Lung (tissue), 11 donors: ENCODE measurements at regions not wholly inside any gene's neighbourhood (a gene's known extent, or its start where the extent isn't known, plus 50 kb on each side); places are given as distances from the start of the nearest gene placed in this dataset.

Experiments used
- ATAC-seq: fragments of 200-7000 bp; cut with Tn5 transposase; one replicate; pipeline ENCODE4 v1.9.1; 2020; ENCODE audit warnings: moderate number of reproducible peaks; ENCODE audit not compliant: insufficient read depth, low FRiP score
- DNase-seq, 3 donors: peaks; one replicate each; pipeline ENCODE4 v3.0.0-alpha.2; 2013 to 2017
- H3K27ac ChIP-seq, 2 donors: one replicate each; pipeline ENCODE4 v1.5.1; 2013; ENCODE audit warnings: mild to moderate bottlenecking in 2 of 2, moderate library complexity in 2 of 2, control low read depth in 1 of 2, inconsistent platforms in 1 of 2, low read depth in 1 of 2, low read length in 1 of 2
- H3K27me3 ChIP-seq, 3 donors: one replicate each; pipeline ENCODE4 v1.5.1; 2013; ENCODE audit warnings: low read length in 2 of 3; ENCODE audit not compliant: control insufficient read depth in 3 of 3, insufficient read depth in 3 of 3
- H3K36me3 ChIP-seq, 4 donors: one replicate each; pipeline ENCODE4 v1.5.1; 2013; ENCODE audit warnings: low read length in 4 of 4, mild to moderate bottlenecking in 1 of 4, moderate library complexity in 1 of 4; ENCODE audit not compliant: control insufficient read depth in 4 of 4, insufficient read depth in 4 of 4
- H3K4me1 ChIP-seq, 5 donors: one replicate each; pipeline ENCODE4 v1.5.1; 2013; ENCODE audit warnings: low read length in 5 of 5, mild to moderate bottlenecking in 2 of 5, moderate library complexity in 1 of 5; ENCODE audit not compliant: control insufficient read depth in 5 of 5, insufficient read depth in 5 of 5
- H3K4me3 ChIP-seq: one replicate; pipeline ENCODE4 v1.5.1; 2013; ENCODE audit warnings: mild to moderate bottlenecking, control low read depth, moderate library complexity
- H3K9ac ChIP-seq, 2 donors: one replicate each; pipeline ENCODE4 v1.5.1; 2013; ENCODE audit warnings: low read length in 2 of 2, control low read depth in 1 of 2; ENCODE audit not compliant: insufficient read depth in 1 of 2
- H3K9me3 ChIP-seq, 4 donors: one replicate each; pipeline ENCODE4 v1.5.1; 2013; ENCODE audit warnings: low read length in 3 of 4, mild to moderate bottlenecking in 1 of 4, moderate library complexity in 1 of 4; ENCODE audit not compliant: control insufficient read depth in 4 of 4, insufficient read depth in 3 of 4
- WGBS, 2 donors: extraction: QIAGEN DNeasy Blood & Tissue Kit; methylation state at CpG; one replicate each; pipeline ENCODE4 v1.1.7; 2013; 5-methylcytosine and 5-hydroxymethylcytosine counted together
- TF ChIP-seq, protein P1 (sequence below): IDR thresholded peaks from 2 replicates; pipeline ENCODE4 v1.5.1; 2012; ENCODE audit warnings: mild to moderate bottlenecking; ENCODE audit errors: control extremely low read depth, extremely low read depth
- donor health status: control.
- donor health status: control.
- donor health status: Bipolar disorder and iron deficiency.
- donor health status: healthy.
- donor health status: DM: yes; HTN: yes; CAD: no.

DNA sequence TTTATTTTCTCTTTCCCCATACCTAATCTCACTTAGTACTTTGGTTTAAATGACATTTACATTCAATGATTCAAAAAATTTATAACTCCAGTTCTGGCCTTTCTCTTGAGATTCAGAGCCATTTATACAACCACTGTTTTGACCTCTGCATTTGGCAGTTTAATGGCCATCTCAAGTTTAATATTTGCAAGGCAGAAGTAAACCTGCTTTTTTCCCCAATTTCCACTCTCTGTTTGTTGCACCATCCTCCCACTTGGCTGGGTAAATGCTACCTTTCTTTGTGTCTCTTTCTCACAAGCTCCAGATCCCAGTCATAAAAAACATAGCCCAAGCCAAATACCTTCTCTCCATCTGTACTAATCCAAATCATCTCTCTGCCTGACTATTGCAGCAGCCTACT lies 315.2 kb upstream of the MTPN start:
- ATAC-seq (no peak), DNase-seq (no peak)
- TF ChIP-seq, protein P1, sequence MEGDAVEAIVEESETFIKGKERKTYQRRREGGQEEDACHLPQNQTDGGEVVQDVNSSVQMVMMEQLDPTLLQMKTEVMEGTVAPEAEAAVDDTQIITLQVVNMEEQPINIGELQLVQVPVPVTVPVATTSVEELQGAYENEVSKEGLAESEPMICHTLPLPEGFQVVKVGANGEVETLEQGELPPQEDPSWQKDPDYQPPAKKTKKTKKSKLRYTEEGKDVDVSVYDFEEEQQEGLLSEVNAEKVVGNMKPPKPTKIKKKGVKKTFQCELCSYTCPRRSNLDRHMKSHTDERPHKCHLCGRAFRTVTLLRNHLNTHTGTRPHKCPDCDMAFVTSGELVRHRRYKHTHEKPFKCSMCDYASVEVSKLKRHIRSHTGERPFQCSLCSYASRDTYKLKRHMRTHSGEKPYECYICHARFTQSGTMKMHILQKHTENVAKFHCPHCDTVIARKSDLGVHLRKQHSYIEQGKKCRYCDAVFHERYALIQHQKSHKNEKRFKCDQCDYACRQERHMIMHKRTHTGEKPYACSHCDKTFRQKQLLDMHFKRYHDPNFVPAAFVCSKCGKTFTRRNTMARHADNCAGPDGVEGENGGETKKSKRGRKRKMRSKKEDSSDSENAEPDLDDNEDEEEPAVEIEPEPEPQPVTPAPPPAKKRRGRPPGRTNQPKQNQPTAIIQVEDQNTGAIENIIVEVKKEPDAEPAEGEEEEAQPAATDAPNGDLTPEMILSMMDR: no peak
- Histone ChIP-seq H3K9me3 (peaks cover 0 to 2% (median 0%) of the 10 kb centered on the region in 4 donors), H3K9ac (no peak overlapping the region), H3K36me3 (no peaks in the 10 kb centered on the region), H3K4me1 (no peaks in the 10 kb centered on the region), H3K27ac (no peak overlapping the region), H3K27me3 (no peaks in the 10 kb centered on the region), H3K4me3 (no peak overlapping the region)

DNA sequence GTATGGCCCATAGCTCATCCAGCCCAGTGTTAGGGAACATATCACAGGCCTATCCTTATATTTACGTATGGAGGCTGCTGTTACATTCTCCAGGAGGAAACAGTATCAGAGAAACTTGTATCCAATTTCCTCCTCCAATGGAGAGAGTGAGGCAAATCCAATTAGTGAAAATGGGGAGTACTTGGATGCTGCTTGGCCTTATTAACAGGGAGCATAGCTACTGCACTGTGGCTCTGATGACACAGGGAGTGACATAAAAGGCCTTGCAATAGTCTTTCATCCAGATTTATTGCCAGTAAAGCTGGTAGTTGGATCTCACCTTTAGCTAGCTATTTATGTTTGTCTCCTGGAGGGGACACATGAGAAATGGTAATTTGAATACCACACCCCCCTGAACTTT lies 313.2 kb upstream of the MTPN start:
- WGBS, 2 donors: 78 to 80% methylated on average over 1 of the region's 1 CpG
- ATAC-seq (no peak), DNase-seq (no peak)
- Histone ChIP-seq H3K9ac (no peak overlapping the region), H3K27ac (no peak overlapping the region), H3K4me1 (no peaks in the 10 kb centered on the region), H3K27me3 (no peaks in the 10 kb centered on the region), H3K36me3 (no peaks in the 10 kb centered on the region), H3K4me3 (no peak overlapping the region), H3K9me3 (no peaks in the 10 kb centered on the region)
- TF ChIP-seq, protein P1: no peak

GRCh38 chr7:136278057-136278456 lies 300.9 kb upstream of the MTPN start:
- no peak overlapping the region for H3K9ac ChIP-seq
- 50 to 68% methylated on average over 2 of the region's 2 CpGs for WGBS, 2 donors
- H3K4me3 ChIP-seq: no peak overlapping the region
- no peaks in the 10 kb centered on the region for H3K4me1 ChIP-seq
- ATAC-seq (no peak), DNase-seq (no peak)
- no peak overlapping the region for H3K27ac ChIP-seq
- H3K27me3 ChIP-seq: no peaks in the 10 kb centered on the region
- no peaks in the 10 kb centered on the region for H3K9me3 ChIP-seq
- TF ChIP-seq, protein P1: no peak
- no peaks in the 10 kb centered on the region for H3K36me3 ChIP-seq

- Histone ChIP-seq H3K27ac (no peak overlapping the region), H3K4me1 (no peaks in the 10 kb centered on the region), H3K4me3 (no peak overlapping the region), H3K9me3 (no peaks in the 10 kb centered on the region), H3K9ac (no peak overlapping the region), H3K36me3 (no peaks in the 10 kb centered on the region), H3K27me3 (no peaks in the 10 kb centered on the region)
- TF ChIP-seq, protein P1: no peak
- ATAC-seq (no peak), DNase-seq (no peak)
- 46 to 51% methylated on average over 3 of the region's 3 CpGs for WGBS, 2 donors
Observed at GRCh38 chr7:136275794-136276193, 298.6 kb upstream of the MTPN start.
